Liver (tissue), 8 donors: ENCODE measurements at regions not wholly inside any gene's neighbourhood (a gene's known extent, or its start where the extent isn't known, plus 50 kb on each side); places are given as distances from the start of the nearest gene placed in this dataset.

Experiments used
- DNase-seq: peaks from one replicate; pipeline ENCODE4 v3.0.0-alpha.2; 2017; ENCODE audit warnings: low spot score
- H3K27ac ChIP-seq, 2 donors: one replicate each; pipeline ENCODE4 v1.7.0; 2013; ENCODE audit warnings: inconsistent platforms in 2 of 2, low read length in 2 of 2, control low read depth in 1 of 2, low read depth in 1 of 2, mild to moderate bottlenecking in 1 of 2
- H3K27me3 ChIP-seq, 4 donors: one replicate each; pipeline versions ENCODE4 v1.6.1 to v1.7.0; 2013; ENCODE audit warnings: low read length in 3 of 4, inconsistent platforms in 1 of 4, mild to moderate bottlenecking in 1 of 4, moderate library complexity in 1 of 4; ENCODE audit not compliant: control insufficient read depth in 4 of 4, insufficient read depth in 4 of 4
- H3K36me3 ChIP-seq, 4 donors: one replicate each; pipeline versions ENCODE4 v1.6.1 to v1.7.0; 2013; ENCODE audit warnings: low read length in 3 of 4, mild to moderate bottlenecking in 3 of 4, low read depth in 1 of 4, moderate library complexity in 1 of 4; ENCODE audit not compliant: control insufficient read depth in 4 of 4, insufficient read depth in 3 of 4
- H3K4me1 ChIP-seq, 4 donors: one replicate each; pipeline versions ENCODE4 v1.6.1 to v1.7.0; 2013; ENCODE audit warnings: low read length in 3 of 4, mild to moderate bottlenecking in 3 of 4, moderate library complexity in 1 of 4; ENCODE audit not compliant: control insufficient read depth in 4 of 4, insufficient read depth in 4 of 4
- H3K4me3 ChIP-seq, 3 donors: one replicate each; pipeline versions ENCODE4 v1.6.1 to v1.7.0; 2013; ENCODE audit warnings: low read length in 3 of 3, control low read depth in 1 of 3, low read depth in 1 of 3, mild to moderate bottlenecking in 1 of 3
- H3K9ac ChIP-seq, 2 donors: one replicate each; pipeline ENCODE4 v1.7.0; 2013; ENCODE audit warnings: low read length in 2 of 2, mild to moderate bottlenecking in 2 of 2, moderate library complexity in 2 of 2, control low read depth in 1 of 2, low read depth in 1 of 2
- H3K9me3 ChIP-seq, 4 donors: one replicate each; pipeline versions ENCODE4 v1.6.1 to v1.7.0; 2013; ENCODE audit warnings: low read length in 3 of 4; ENCODE audit not compliant: control insufficient read depth in 4 of 4
- ATF3 ChIP-seq: IDR thresholded peaks from 2 replicates; pipeline ENCODE4 v1.6.1; 2016; ENCODE audit warnings: antibody characterized with exemption
- CTCF ChIP-seq: fragments of 150-350 bp; IDR thresholded peaks from 2 replicates; pipeline ENCODE4 v1.5.1; 2017; ENCODE audit warnings: improper control_type of control experiment, low read depth, low read length; ENCODE audit not compliant: missing input control
- EGR1 ChIP-seq, 2 donors: IDR thresholded peaks; 2 replicates each; pipeline ENCODE4 v1.6.1; 2016 to 2018; ENCODE audit warnings: antibody characterized with exemption in 2 of 2, low read depth in 2 of 2
- FOXA1 ChIP-seq: IDR thresholded peaks from 2 replicates; pipeline ENCODE4 v1.6.1; 2016; ENCODE audit warnings: antibody characterized with exemption
- GABPA ChIP-seq, 2 donors: IDR thresholded peaks in 1 of 2; conservative IDR thresholded peaks in 1 of 2; 2 replicates each; pipeline ENCODE4 v1.6.1; 2016; ENCODE audit warnings: antibody characterized with exemption in 2 of 2, mild to moderate bottlenecking in 1 of 2, moderate library complexity in 1 of 2
- HNF4A ChIP-seq, 2 donors: conservative IDR thresholded peaks; 2 replicates each; pipeline ENCODE4 v1.6.1; 2016; ENCODE audit warnings: antibody characterized with exemption in 2 of 2, mild to moderate bottlenecking in 2 of 2
- HNF4G ChIP-seq: IDR thresholded peaks from 2 replicates; pipeline ENCODE4 v1.6.1; 2016; ENCODE audit warnings: antibody characterized with exemption
- JUND ChIP-seq, 2 donors: IDR thresholded peaks; 2 replicates each; pipeline ENCODE4 v1.6.1; 2016; ENCODE audit warnings: antibody characterized with exemption in 2 of 2
- MAX ChIP-seq: IDR thresholded peaks from 2 replicates; pipeline ENCODE4 v1.6.1; 2016; ENCODE audit warnings: antibody characterized with exemption
- RAD21 ChIP-seq, 2 donors: IDR thresholded peaks; 2 replicates each; pipeline ENCODE4 v1.6.1; 2016; ENCODE audit warnings: antibody characterized with exemption in 2 of 2, mild to moderate bottlenecking in 2 of 2
- REST ChIP-seq: IDR thresholded peaks from 2 replicates; pipeline ENCODE4 v1.6.1; 2016; ENCODE audit warnings: antibody characterized with exemption, mild to moderate bottlenecking
- RXRA ChIP-seq, 2 donors: IDR thresholded peaks; 2 replicates each; pipeline ENCODE4 v1.6.1; 2017 to 2018; ENCODE audit warnings: antibody characterized with exemption in 2 of 2, mild to moderate bottlenecking in 1 of 2
- SP1 ChIP-seq: IDR thresholded peaks from 2 replicates; pipeline ENCODE4 v1.6.1; 2018; ENCODE audit warnings: antibody characterized with exemption, mild to moderate bottlenecking
- TAF1 ChIP-seq: conservative IDR thresholded peaks from 2 replicates; pipeline ENCODE4 v1.6.1; 2016; ENCODE audit warnings: antibody characterized with exemption, mild to moderate bottlenecking
- YY1 ChIP-seq: IDR thresholded peaks from 2 replicates; pipeline ENCODE4 v1.6.1; 2016; ENCODE audit warnings: antibody characterized with exemption, mild to moderate bottlenecking
- ZBTB33 ChIP-seq: IDR thresholded peaks from 2 replicates; pipeline ENCODE4 v1.6.1; 2016; ENCODE audit warnings: antibody characterized with exemption
- WGBS: extraction: QIAGEN DNeasy Blood & Tissue Kit; methylation state at CpG from one replicate; pipeline ENCODE4 v1.1.7; 2013; 5-methylcytosine and 5-hydroxymethylcytosine counted together
- donor health status: healthy.
- donor health status: healthy.
- donor health status: healthy.
- donor health status: healthy.
- donor health status: healthy.

- TF ChIP-seq FOXA1 (no peak), YY1 (no peak), MAX (no peak), GABPA (IDR thresholded peaks at IDR 0.05 in 1 of 2, conservative IDR thresholded peaks at IDR 0.05 in 1 of 2) (no peak), TAF1 (no peak), RXRA (IDR thresholded peaks at IDR 0.05) (no peak), JUND (IDR thresholded peaks at IDR 0.05) (no peak)
These were observed 390.8 kb downstream of the DTWD2 start (continued) for GRCh38 chr5:118597543-118597942.

GRCh38 chr5:118596255-118596654 lies 392.1 kb downstream of the DTWD2 start:
- no peaks in the 10 kb centered on the region for H3K27me3 ChIP-seq
- 72% methylated on average over 4 of the region's 4 CpGs for WGBS
- no peak overlapping the region for H3K4me3 ChIP-seq
- DNase-seq: no peak
- TF ChIP-seq HNF4A (conservative IDR thresholded peaks at IDR 0.05) (no peak), HNF4G (no peak), TAF1 (no peak), ZBTB33 (no peak), MAX (no peak), REST (no peak), RAD21 (IDR thresholded peaks at IDR 0.05) (no peak), YY1 (no peak), GABPA (IDR thresholded peaks at IDR 0.05 in 1 of 2, conservative IDR thresholded peaks at IDR 0.05 in 1 of 2) (no peak), CTCF (no peak), EGR1 (IDR thresholded peaks at IDR 0.05; ENCODE audit: low read depth in 2 of 2) (no peak), SP1 (no peak), ATF3 (no peak)
- H3K9ac ChIP-seq: no peak overlapping the region
- H3K27ac ChIP-seq: no peak overlapping the region
- H3K4me1 ChIP-seq: no peaks in the 10 kb centered on the region
- H3K36me3 ChIP-seq: no peaks in the 10 kb centered on the region
- H3K9me3 ChIP-seq: no peaks in the 10 kb centered on the region
